ENCODE measurements at regions not wholly inside any gene's neighbourhood (a gene's known extent, or its start where the extent isn't known, plus 50 kb on each side); places are given as distances from the start of the nearest gene placed in this dataset.

DNA sequence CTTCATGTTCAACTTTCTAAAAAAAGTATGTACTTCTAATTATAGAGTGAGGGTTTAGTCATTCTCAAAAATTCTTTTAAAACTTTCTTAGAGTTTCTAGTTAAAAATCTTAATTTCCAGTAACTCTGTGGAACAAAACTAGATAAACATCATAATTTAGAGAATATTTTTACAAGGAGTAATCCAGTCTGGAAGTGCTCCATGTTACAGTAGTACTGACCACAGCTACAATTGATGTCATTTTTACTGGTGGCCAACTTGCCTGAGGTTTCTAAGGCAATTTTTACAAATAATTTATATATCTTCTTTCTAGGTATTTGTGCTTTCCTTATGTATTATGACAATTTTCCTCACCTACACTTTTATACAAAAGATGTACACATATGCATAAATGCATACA lies 490.4 kb downstream of the CENPC start:
- in situ Hi-C loops (cut with HindIII; ENCODE audit: extremely low pct_ligation_motif_present, low pct_unique_long_range_greater_than_20kb) = no loop called here

More for the DNA sequence above, 490.4 kb downstream of the CENPC start:
- no peaks in the 10 kb centered on the region for H3K79me2 ChIP-seq (ENCODE audit: insufficient read depth, low read length)
- no peaks in the 10 kb centered on the region for H3K27me3 ChIP-seq (ENCODE audit: control insufficient read depth in 1 of 2, insufficient read depth in 2 of 2, low read length in 2 of 2)
- POLR2A ChIA-PET = no interaction called here
- intact Hi-C loops (cut with micrococcal nuclease; ENCODE audit: unreplicated experiment) = no loop called here
- BruUV-seq (replicated peaks) = no TSS peak
- TF ChIP-seq MTA1 (CRISPR knock-in tag; IDR thresholded peaks at IDR 0.05; ENCODE audit: borderline replicate concordance) (no peak), ZNF20 (CRISPR knock-in tag; IDR thresholded peaks at IDR 0.05) (no peak), BCL3 (CRISPR knock-in tag; IDR thresholded peaks at IDR 0.05) (no peak), TBX2 (CRISPR knock-in tag; IDR thresholded peaks at IDR 0.05; ENCODE audit: borderline replicate concordance) (no peak), ZNF232 (CRISPR knock-in tag; IDR thresholded peaks at IDR 0.05; ENCODE audit: borderline replicate concordance) (no peak), ZNF362 (CRISPR knock-in tag; IDR thresholded peaks at IDR 0.05; ENCODE audit: borderline replicate concordance) (no peak), ZSCAN12 (CRISPR knock-in tag; IDR thresholded peaks at IDR 0.05) (no peak), MEIS2 (CRISPR knock-in tag; IDR thresholded peaks at IDR 0.05) (no peak), HMGA1 (CRISPR knock-in tag; conservative IDR thresholded peaks at IDR 0.05) (no peak), ZSCAN30 (CRISPR knock-in tag; IDR thresholded peaks at IDR 0.05) (no peak), ZNF747 (CRISPR knock-in tag; IDR thresholded peaks at IDR 0.05; ENCODE audit: borderline replicate concordance) (no peak)
- TF ChIP-seq, protein P1, sequence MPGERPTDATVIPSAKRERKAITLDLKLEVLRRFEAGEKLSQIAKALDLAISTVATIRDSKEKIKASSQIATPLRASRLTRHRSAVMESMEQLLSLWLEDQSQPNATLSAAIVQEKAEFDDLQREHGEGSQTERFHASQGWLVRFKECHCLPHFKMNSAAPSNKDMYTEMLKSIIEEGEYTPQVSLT (CRISPR knock-in tag; IDR thresholded peaks at IDR 0.05; ENCODE audit: borderline replicate concordance, low read depth) = no peak
- TF ChIP-seq, protein P2, sequence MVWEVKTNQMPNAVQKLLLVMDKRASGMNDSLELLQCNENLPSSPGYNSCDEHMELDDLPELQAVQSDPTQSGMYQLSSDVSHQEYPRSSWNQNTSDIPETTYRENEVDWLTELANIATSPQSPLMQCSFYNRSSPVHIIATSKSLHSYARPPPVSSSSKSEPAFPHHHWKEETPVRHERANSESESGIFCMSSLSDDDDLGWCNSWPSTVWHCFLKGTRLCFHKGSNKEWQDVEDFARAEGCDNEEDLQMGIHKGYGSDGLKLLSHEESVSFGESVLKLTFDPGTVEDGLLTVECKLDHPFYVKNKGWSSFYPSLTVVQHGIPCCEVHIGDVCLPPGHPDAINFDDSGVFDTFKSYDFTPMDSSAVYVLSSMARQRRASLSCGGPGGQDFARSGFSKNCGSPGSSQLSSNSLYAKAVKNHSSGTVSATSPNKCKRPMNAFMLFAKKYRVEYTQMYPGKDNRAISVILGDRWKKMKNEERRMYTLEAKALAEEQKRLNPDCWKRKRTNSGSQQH (CRISPR knock-in tag; IDR thresholded peaks at IDR 0.05; ENCODE audit: low read depth) = no peak
- ATAC-seq (no peak), DNase-seq (ENCODE audit: low spot score) (no peak), FAIRE-seq (no peak)
- no peak overlapping the region for H3K27ac ChIP-seq (ENCODE audit: extremely low read length, insufficient read depth, low read length)
- H3K4me2 ChIP-seq (ENCODE audit: low read depth, low read length) = no peak overlapping the region
- H3K9me3 ChIP-seq (ENCODE audit: low read length) = no peaks in the 10 kb centered on the region
- no peak overlapping the region for H3K9ac ChIP-seq (ENCODE audit: insufficient read depth, low read depth, low read length)
- H2AFZ ChIP-seq (ENCODE audit: low read length) = no peak overlapping the region
- no peaks in the 10 kb centered on the region for H3K36me3 ChIP-seq (replicated peaks in 1 of 2; ENCODE audit: control insufficient read depth in 1 of 2, insufficient read depth in 2 of 2, low read length in 2 of 2)
- no peaks in the 10 kb centered on the region for H4K20me1 ChIP-seq (ENCODE audit: insufficient read depth, low read length)
- CTCF ChIA-PET (ENCODE audit: low intra/inter-chr PET ratio, low total read pairs) = no interaction called here
- H3K4me1 ChIP-seq (ENCODE audit: insufficient read depth, low read length) = no peaks in the 10 kb centered on the region
- H3K4me3 ChIP-seq (replicated peaks in 1 of 3; ENCODE audit: insufficient read depth in 1 of 3, low read depth in 2 of 3, low read length in 3 of 3) = no peak overlapping the region

Data from HepG2 (cell line).